NB4 (cell line): ENCODE measurements at regions not wholly inside any gene's neighbourhood (a gene's known extent, or its start where the extent isn't known, plus 50 kb on each side); places are given as distances from the start of the nearest gene placed in this dataset.
"Not testable (repeated sequence)": the region's sequence is repeated elsewhere in the genome, so short reads cannot be mapped to it uniquely, and the experiment has no call there.

Source experiments
- DNase-seq: peaks from one replicate; pipeline ENCODE4 v3.0.0; 2010; ENCODE audit warnings: low read depth
- H3K4me3 ChIP-seq: one replicate; pipeline ENCODE4 v1.5.1; 2011; ENCODE audit warnings: mild to moderate bottlenecking, low read depth, low read length, moderate library complexity
- CTCF ChIP-seq: IDR thresholded peaks from one replicate; pipeline ENCODE4 v1.5.1; 2012; ENCODE audit warnings: low read depth, low read length
- MYC ChIP-seq: IDR thresholded peaks from 2 replicates; pipeline ENCODE4 v1.6.1; 2011; ENCODE audit warnings: low read depth, low read length
- POLR2A ChIP-seq: IDR thresholded peaks from 2 replicates; pipeline ENCODE4 v1.6.1; 2011; ENCODE audit warnings: mild to moderate bottlenecking; ENCODE audit not compliant: insufficient read length; ENCODE audit errors: extremely low read depth
- TF ChIP-seq, protein P1 (sequence below): IDR thresholded peaks from 2 replicates; pipeline ENCODE4 v1.6.1; 2011; ENCODE audit warnings: low read depth, low read length

DNA sequence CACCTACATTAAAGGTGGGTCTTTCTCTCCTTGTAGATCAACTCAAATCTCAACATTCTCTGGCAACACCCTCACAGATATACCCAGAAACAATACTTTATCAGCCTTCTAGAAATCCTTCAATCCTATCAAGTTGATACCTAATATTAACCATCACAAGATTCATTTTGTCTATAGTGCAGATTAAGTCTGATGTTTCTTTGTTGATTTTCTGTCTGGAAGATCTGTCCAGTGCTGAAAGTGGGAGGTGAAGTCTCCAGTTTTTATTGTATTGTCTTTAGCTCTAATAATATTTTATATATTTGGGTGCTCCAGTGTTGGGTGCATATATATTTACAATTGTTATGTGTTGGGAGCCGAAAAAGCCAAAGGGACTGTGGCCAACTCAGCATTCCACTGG lies 493.9 kb upstream of the ADGRB3 start:
- no peak overlapping the region for H3K4me3 ChIP-seq
- TF ChIP-seq MYC (no peak), CTCF (no peak), POLR2A (no peak)
- TF ChIP-seq, protein P1, sequence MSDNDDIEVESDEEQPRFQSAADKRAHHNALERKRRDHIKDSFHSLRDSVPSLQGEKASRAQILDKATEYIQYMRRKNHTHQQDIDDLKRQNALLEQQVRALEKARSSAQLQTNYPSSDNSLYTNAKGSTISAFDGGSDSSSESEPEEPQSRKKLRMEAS, result no peak
- DNase-seq, result no peak

DNA sequence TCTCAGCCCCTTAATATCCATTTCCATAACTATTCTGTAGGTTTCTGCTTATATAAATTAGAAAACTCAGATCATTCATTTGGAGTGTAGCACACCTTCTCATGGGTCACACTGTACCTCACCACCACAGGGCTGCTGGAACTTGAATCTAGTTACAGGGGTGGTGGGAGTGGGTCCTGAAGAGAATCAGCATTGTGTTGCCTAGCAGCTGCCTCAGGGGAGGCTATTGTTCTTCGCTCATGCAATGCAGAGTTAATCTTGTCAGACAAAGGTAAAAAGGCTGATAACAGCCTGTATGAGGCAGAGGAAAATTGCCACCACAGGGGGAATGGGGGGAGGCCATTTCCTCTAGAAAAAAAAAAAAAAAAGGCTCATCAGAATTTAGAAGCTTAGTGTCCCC lies 496.0 kb upstream of the ADGRB3 start:
- DNase-seq, result no peak
- no peak overlapping the region for H3K4me3 ChIP-seq
- TF ChIP-seq POLR2A, result no peak
- no peak for TF ChIP-seq MYC
- no peak for TF ChIP-seq CTCF
- TF ChIP-seq, protein P1, result no peak

- H3K4me3 ChIP-seq, result no peak overlapping the region
- DNase-seq, result no peak
- TF ChIP-seq POLR2A, result no peak
- TF ChIP-seq, protein P1, result no peak
- no peak for TF ChIP-seq CTCF
- TF ChIP-seq MYC, result no peak
Observed at GRCh38 chr6:68134796-68135195, 500.3 kb upstream of the ADGRB3 start.

DNA sequence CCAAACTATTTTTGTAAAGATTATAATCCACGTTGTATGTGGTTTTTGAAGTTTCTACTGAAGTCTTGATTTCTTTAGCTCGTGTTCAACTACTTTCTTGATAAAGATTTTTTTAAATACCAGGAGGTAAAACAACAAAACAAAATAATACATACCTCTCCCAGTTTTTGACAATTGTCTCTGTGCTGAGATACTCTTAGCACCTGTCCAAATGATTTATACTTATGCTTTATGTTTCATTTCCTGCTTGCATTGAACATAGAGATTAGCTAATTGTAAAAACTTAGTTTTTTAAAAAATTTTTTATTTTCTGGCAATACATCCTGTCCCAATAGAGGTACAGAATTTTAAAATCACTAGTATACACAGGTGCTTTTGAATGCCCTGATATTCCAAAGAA lies 506.9 kb upstream of the ADGRB3 start:
- no peak for DNase-seq
- TF ChIP-seq, protein P1, result no peak
- TF ChIP-seq POLR2A (no peak), CTCF (no peak), MYC (no peak)
- no peak overlapping the region for H3K4me3 ChIP-seq

DNA sequence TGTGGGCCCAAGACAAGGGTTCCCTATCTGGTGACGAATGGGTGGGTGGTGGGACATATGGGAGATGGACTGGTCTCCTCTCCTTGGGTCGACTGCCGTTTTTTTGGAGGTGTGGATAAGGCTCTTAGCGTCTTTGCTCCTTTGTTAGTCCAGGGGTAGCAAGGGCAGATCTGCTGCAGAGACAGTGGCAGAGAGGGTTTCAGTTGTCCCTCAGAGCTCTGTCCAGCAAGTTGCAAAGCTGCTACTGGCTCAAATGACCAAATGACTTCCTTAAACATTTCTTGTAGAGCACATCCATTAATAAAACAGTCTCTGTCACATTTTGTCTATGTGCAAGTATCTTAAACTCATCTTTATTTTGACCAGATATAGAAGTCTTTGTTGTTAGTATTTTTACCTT lies 508.0 kb upstream of the ADGRB3 start:
- no peak for DNase-seq
- no peak for TF ChIP-seq CTCF
- TF ChIP-seq, protein P1, result no peak
- TF ChIP-seq MYC, result no peak
- TF ChIP-seq POLR2A, result no peak
- H3K4me3 ChIP-seq, result no peak overlapping the region

GRCh38 chr6:68126089-68126749 lies 508.9 kb upstream of the ADGRB3 start:
- TF ChIP-seq MYC (no peak), POLR2A (no peak), CTCF (no peak)
- TF ChIP-seq, protein P1, result no peak
- no peak for DNase-seq
- no peak overlapping the region for H3K4me3 ChIP-seq

DNA sequence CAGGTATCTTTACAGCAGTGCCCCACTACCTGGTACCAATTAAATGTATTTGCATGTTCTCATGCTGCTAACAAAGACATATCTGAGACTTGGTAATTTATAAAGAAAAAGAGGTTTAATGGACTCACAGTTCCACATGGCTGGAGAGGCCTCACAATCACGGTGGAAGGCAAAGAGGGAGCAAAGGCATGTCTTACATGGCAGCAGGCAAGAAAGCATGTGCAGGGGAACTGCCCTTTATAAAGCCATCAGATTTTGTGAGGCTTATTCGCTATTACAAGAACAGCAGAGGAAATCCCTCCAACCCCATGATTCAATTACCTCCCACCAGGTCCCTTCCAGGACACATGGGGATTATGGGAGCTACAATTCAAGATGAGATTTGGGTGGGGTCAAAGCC lies 512.1 kb upstream of the ADGRB3 start:
- not testable (repeated sequence) for H3K4me3 ChIP-seq, DNase-seq
